ENCODE measurements at regions not wholly inside any gene's neighbourhood (a gene's known extent, or its start where the extent isn't known, plus 50 kb on each side); places are given as distances from the start of the nearest gene placed in this dataset.

DNA sequence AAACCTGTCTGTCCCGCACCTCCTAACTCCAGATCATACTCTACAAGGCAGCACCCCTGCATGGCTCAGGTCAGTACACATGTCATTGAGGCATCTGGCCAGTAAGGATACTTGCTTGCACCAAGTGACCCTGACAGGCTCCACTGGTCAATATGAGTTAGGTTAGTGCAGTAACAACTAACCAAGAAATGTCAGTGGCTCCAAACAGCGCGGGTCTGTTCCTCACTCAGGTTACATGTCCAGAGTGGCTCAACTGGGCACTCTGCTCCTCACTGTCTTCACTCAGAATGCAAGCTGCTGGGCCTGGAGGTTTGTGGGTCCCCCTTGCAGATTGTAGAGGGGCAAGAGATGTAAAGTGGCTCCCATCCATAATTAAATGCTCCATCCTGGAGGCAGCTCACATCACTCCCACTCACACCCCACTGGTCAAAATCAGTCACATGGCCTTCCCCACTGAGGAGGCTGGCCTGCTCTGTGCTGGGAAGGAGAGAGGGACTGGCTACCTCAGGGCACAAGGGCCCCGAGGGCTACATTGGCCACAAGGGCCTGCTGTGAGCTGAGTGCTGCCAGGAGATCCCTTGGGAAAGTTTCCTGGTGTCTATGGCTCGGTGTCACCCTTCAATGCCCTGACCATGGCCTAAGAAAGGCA, 109.1 kb upstream of the GDF10 start:
- Histone ChIP-seq H3K27ac (no peak overlapping the region), H3K27me3 (replicated peaks) (no peaks in the 10 kb centered on the region), H3K4me3 (ENCODE audit: low read depth, low read length) (no peak overlapping the region), H3K36me3 (replicated peaks) (no peaks in the 10 kb centered on the region)
- in situ Hi-C loops (cut with HindIII; ENCODE audit: low pct_ligation_motif_present, low sequenced_read_pairs): no loop called here
- no peak for DNase-seq
- TF ChIP-seq, protein P1, sequence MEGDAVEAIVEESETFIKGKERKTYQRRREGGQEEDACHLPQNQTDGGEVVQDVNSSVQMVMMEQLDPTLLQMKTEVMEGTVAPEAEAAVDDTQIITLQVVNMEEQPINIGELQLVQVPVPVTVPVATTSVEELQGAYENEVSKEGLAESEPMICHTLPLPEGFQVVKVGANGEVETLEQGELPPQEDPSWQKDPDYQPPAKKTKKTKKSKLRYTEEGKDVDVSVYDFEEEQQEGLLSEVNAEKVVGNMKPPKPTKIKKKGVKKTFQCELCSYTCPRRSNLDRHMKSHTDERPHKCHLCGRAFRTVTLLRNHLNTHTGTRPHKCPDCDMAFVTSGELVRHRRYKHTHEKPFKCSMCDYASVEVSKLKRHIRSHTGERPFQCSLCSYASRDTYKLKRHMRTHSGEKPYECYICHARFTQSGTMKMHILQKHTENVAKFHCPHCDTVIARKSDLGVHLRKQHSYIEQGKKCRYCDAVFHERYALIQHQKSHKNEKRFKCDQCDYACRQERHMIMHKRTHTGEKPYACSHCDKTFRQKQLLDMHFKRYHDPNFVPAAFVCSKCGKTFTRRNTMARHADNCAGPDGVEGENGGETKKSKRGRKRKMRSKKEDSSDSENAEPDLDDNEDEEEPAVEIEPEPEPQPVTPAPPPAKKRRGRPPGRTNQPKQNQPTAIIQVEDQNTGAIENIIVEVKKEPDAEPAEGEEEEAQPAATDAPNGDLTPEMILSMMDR (IDR thresholded peaks at IDR 0.05; ENCODE audit: low read depth, low read length, missing control alignments): no peak

DNA sequence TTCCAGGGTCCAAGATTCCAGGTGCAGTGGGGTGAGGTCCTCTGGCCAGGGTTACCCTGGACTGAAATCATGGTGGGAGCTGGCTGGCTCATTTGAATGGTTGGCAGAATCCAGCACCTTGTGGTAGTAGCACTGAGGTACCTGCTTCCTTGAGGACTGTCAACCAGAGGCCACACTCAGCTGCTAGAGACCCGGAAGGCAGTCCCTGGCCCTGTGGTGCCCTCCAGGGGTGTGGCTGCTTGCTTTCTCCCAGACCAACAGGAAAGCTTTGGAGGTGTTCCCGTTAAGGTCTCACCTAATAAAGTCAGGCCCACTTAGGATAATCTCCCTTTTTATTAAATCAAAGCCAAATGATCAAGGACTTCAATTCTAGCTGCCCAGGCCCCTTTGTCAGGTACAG, 107.7 kb upstream of the GDF10 start:
- DNase-seq: no peak
- Histone ChIP-seq H3K36me3 (replicated peaks) (no peaks in the 10 kb centered on the region), H3K27me3 (replicated peaks) (no peaks in the 10 kb centered on the region), H3K4me3 (ENCODE audit: low read depth, low read length) (no peak overlapping the region), H3K27ac (no peak overlapping the region)
- TF ChIP-seq, protein P1 (IDR thresholded peaks at IDR 0.05; ENCODE audit: low read depth, low read length, missing control alignments): no peak
- in situ Hi-C loops (cut with HindIII; ENCODE audit: low pct_ligation_motif_present, low sequenced_read_pairs): no loop called here

DNA sequence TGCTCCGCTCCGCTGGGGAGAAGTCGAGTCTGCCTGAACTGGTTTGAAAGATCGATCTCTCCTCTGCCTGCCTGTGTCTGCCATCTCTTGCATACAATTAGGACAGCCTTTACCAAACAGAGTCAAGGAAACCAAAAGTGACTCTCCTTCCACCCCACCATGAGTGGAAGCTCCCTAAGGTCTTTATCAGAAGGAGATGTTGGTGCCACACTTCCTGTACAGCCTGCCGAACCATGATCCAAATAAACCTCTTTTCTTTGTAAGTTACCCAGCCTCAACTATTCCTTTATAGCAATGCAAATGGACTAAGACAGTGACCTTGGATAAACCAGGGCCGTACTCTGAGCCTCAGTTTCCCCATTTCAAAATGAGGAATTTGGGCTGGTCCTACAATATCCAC, 106.3 kb upstream of the GDF10 start:
- TF ChIP-seq, protein P1 (IDR thresholded peaks at IDR 0.05; ENCODE audit: low read depth, low read length, missing control alignments): no peak
- Histone ChIP-seq H3K27me3 (replicated peaks) (no peaks in the 10 kb centered on the region), H3K36me3 (replicated peaks) (no peaks in the 10 kb centered on the region), H3K27ac (no peak overlapping the region), H3K4me3 (ENCODE audit: low read depth, low read length) (no peak overlapping the region)
- in situ Hi-C loops (cut with HindIII; ENCODE audit: low pct_ligation_motif_present, low sequenced_read_pairs): no loop called here
- DNase-seq: no peak

DNA sequence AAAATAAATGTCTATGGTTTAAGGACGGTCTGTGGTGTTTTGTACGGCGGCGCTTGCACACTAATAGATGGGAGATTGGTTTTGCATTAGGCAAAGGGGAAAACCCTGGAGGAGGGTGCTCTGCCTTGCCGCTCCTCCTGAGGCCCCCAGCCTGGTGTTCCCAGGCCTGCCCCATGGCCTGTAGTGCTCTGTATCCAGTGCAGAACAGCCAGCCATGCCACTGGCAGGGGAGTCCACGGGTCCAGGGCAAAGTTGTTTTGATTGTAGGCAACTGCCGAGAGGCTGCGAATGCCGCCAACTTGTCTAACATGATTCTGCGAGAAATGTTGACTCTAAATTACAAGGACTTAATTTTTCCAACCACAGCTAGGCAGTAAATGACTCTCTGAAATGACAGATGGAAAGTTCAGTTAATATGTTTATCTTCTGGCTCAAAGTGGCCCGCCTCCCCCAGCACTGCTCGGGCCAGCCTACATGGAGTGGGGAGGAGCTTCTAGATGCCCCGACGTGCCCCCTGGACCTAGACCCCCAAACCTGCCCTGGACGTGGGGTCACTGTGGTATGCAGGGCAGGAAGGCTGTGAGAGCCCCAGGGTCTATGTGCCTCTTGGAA, 104.6 kb upstream of the GDF10 start:
- TF ChIP-seq, protein P1 (IDR thresholded peaks at IDR 0.05; ENCODE audit: low read depth, low read length, missing control alignments): no peak
- H3K27ac ChIP-seq: no peak overlapping the region
- no peak overlapping the region for H3K4me3 ChIP-seq (ENCODE audit: low read depth, low read length)
- in situ Hi-C loops (cut with HindIII; ENCODE audit: low pct_ligation_motif_present, low sequenced_read_pairs): no loop called here
- no peak for DNase-seq
- no peaks in the 10 kb centered on the region for H3K27me3 ChIP-seq (replicated peaks)
- no peaks in the 10 kb centered on the region for H3K36me3 ChIP-seq (replicated peaks)

DNA sequence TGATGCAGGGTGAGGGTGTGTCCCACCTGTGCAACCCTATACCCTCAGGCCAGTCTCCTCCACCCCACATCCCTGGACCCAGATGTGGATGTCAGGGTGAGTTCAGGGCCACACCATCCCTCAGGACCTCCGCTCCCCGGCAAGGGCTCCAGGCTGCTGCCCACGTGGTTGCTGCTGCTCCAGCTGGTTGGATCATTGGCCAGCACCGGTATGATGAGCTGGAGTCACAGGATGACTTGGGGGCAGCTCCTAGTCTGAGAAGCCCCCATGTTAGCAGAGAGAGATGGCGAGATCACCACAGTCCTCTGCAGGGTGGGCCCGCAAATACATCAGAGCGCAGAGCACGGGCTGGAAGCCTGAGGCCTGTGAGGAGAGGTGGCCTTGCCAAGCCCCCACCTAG, 103.3 kb upstream of the GDF10 start:
- in situ Hi-C loops (cut with HindIII; ENCODE audit: low pct_ligation_motif_present, low sequenced_read_pairs): no loop called here
- DNase-seq: no peak
- TF ChIP-seq, protein P1 (IDR thresholded peaks at IDR 0.05; ENCODE audit: low read depth, low read length, missing control alignments): no peak
- Histone ChIP-seq H3K36me3 (replicated peaks) (no peaks in the 10 kb centered on the region), H3K4me3 (ENCODE audit: low read depth, low read length) (no peak overlapping the region), H3K27me3 (replicated peaks) (no peaks in the 10 kb centered on the region), H3K27ac (no peak overlapping the region)

DNA sequence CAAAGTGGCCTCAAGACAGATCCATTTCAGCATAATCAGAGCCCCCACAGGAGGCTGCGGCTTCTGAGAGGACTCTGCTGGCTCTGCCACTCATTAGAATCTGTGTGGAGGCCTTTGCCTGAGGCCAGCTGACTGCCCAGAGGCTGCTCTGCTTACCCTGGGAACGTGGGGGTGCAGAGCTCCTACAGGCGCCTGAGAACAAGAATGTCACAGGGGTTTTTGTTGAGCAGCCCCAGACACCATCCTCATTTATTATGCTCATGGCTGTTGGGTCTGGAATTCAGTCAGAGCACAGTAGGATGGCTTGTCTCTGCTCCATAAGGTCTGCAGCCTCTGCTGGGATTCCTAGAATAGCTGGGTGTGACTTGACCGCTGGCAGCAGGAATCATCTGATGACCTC, 101.8 kb upstream of the GDF10 start:
- Histone ChIP-seq H3K27me3 (replicated peaks) (no peaks in the 10 kb centered on the region), H3K4me3 (ENCODE audit: low read depth, low read length) (no peak overlapping the region), H3K36me3 (replicated peaks) (no peaks in the 10 kb centered on the region), H3K27ac (no peak overlapping the region)
- TF ChIP-seq, protein P1 (IDR thresholded peaks at IDR 0.05; ENCODE audit: low read depth, low read length, missing control alignments): no peak
- in situ Hi-C loops (cut with HindIII; ENCODE audit: low pct_ligation_motif_present, low sequenced_read_pairs): no loop called here
- DNase-seq: no peak

Data from brain microvascular endothelial cell (primary cell).